ENCODE measurements at regions not wholly inside any gene's neighbourhood (a gene's known extent, or its start where the extent isn't known, plus 50 kb on each side); places are given as distances from the start of the nearest gene placed in this dataset.

- WGBS = 57% methylated on average over 3 of the region's 3 CpGs
- Histone ChIP-seq H3K4me1 (ENCODE audit: control insufficient read depth in 2 of 2, insufficient read depth in 2 of 2, low read length in 2 of 2) (no peaks in the 10 kb centered on the region), H3K9me3 (ENCODE audit: control insufficient read depth in 2 of 2, insufficient read depth in 1 of 2, low read length in 1 of 2) (no peaks in the 10 kb centered on the region), H3K4me3 (ENCODE audit: low read length in 2 of 2) (no peak overlapping the region), H3K27ac (ENCODE audit: low read depth in 1 of 2, low read length in 1 of 2) (no peak overlapping the region), H3K27me3 (ENCODE audit: control insufficient read depth in 2 of 2, insufficient read depth in 1 of 2, low read length in 1 of 2) (no peaks in the 10 kb centered on the region), H3K36me3 (ENCODE audit: control insufficient read depth in 2 of 2, insufficient read depth in 2 of 2, low read length in 1 of 2) (no peaks in the 10 kb centered on the region)
- no peak for DNase-seq (ENCODE audit: low read depth in 6 of 9, low spot score in 9 of 9)
Measured at GRCh38 chr3:159482241-159482993, 506.2 kb upstream of the IL12A start.

GRCh38 chr3:159482994-159483367 is 505.7 kb upstream of the IL12A start:
- Histone ChIP-seq H3K9me3 (ENCODE audit: control insufficient read depth in 2 of 2, insufficient read depth in 1 of 2, low read length in 1 of 2) (no peaks in the 10 kb centered on the region), H3K27ac (ENCODE audit: low read depth in 1 of 2, low read length in 1 of 2) (no peak overlapping the region), H3K36me3 (ENCODE audit: control insufficient read depth in 2 of 2, insufficient read depth in 2 of 2, low read length in 1 of 2) (no peaks in the 10 kb centered on the region), H3K4me3 (ENCODE audit: low read length in 2 of 2) (no peak overlapping the region), H3K4me1 (ENCODE audit: control insufficient read depth in 2 of 2, insufficient read depth in 2 of 2, low read length in 2 of 2) (no peaks in the 10 kb centered on the region), H3K27me3 (ENCODE audit: control insufficient read depth in 2 of 2, insufficient read depth in 1 of 2, low read length in 1 of 2) (no peaks in the 10 kb centered on the region)
- WGBS = 76% methylated on average over 5 of the region's 5 CpGs
- DNase-seq (ENCODE audit: low read depth in 6 of 9, low spot score in 9 of 9) = no peak

DNA sequence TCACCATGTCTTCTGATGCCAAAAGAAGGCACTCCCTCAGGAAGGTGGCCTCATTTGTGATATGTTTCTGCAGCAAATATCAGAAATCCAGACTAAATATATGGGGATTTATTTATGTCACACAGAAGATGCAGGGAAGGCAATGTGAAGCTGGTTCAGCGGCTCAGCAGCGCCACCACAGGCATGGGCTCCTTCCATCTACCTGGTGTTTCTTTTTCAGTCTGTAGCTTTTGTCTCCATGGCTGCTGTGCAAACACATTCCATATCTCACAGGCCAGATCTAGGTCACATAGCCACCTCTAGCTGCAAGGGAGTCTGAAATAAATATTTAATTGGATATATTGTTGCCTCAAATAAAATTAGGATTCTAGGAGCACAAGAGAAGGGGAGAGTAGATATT is 502.1 kb upstream of the IL12A start:
- peaks cover 0 to 8% of the 10 kb centered on the region in 2 donors for H3K9me3 ChIP-seq (ENCODE audit: control insufficient read depth in 2 of 2, insufficient read depth in 1 of 2, low read length in 1 of 2)
- no peak for DNase-seq (ENCODE audit: low read depth in 6 of 9, low spot score in 9 of 9)
- no peak overlapping the region for H3K27ac ChIP-seq (ENCODE audit: low read depth in 1 of 2, low read length in 1 of 2)
- WGBS = 59% methylated on average over 2 of the region's 2 CpGs
- no peaks in the 10 kb centered on the region for H3K27me3 ChIP-seq (ENCODE audit: control insufficient read depth in 2 of 2, insufficient read depth in 1 of 2, low read length in 1 of 2)
- no peaks in the 10 kb centered on the region for H3K36me3 ChIP-seq (ENCODE audit: control insufficient read depth in 2 of 2, insufficient read depth in 2 of 2, low read length in 1 of 2)
- no peaks in the 10 kb centered on the region for H3K4me1 ChIP-seq (ENCODE audit: control insufficient read depth in 2 of 2, insufficient read depth in 2 of 2, low read length in 2 of 2)
- H3K4me3 ChIP-seq (ENCODE audit: low read length in 2 of 2) = no peak overlapping the region

DNA sequence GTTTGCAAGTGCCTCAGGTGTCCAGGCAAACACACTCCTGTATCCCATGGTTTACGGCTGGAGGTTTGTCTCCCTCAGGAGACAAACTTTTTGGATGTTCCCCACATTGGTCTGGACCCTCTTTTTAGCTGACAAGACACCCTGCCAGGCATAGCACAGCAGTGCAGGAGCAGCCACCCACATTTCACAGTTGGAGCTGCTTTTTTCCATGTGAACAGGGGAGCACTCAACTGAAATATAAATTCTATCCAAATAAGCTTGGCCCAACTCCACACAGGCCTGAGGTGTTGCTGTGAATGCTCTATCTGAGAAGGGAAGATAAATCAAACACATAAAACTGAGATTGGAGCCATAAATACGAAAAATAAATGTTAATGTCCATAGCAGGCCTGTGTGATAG is 501.3 kb upstream of the IL12A start:
- Histone ChIP-seq H3K27ac (ENCODE audit: low read depth in 1 of 2, low read length in 1 of 2) (no peak overlapping the region), H3K4me1 (ENCODE audit: control insufficient read depth in 2 of 2, insufficient read depth in 2 of 2, low read length in 2 of 2) (no peaks in the 10 kb centered on the region), H3K36me3 (ENCODE audit: control insufficient read depth in 2 of 2, insufficient read depth in 2 of 2, low read length in 1 of 2) (no peaks in the 10 kb centered on the region), H3K27me3 (ENCODE audit: control insufficient read depth in 2 of 2, insufficient read depth in 1 of 2, low read length in 1 of 2) (no peaks in the 10 kb centered on the region), H3K4me3 (ENCODE audit: low read length in 2 of 2) (no peak overlapping the region), H3K9me3 (ENCODE audit: control insufficient read depth in 2 of 2, insufficient read depth in 1 of 2, low read length in 1 of 2) (peaks cover 0 to 11% of the 10 kb centered on the region in 2 donors)
- no peak for DNase-seq (ENCODE audit: low read depth in 6 of 9, low spot score in 9 of 9)
- 58% methylated on average over 2 of the region's 2 CpGs for WGBS

DNA sequence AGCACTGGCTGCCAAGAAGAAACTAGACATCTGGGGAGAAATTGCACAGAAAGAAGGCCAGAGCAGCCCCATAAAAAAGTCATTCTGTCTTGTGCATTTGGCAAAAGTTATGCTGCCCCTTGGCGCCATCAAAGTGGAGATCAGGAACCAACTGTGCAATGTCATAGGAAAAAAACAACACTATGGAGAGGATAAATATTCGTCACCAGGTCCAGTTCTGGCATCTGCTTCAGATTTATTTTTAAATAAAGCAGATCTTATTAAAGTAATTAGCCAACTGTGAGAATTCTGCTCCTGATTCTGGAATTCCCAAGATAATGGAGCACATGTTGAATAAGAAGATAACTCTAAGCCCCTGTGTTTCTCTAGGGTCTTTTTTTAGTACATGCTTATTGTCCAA is 500.0 kb upstream of the IL12A start:
- no peaks in the 10 kb centered on the region for H3K4me1 ChIP-seq (ENCODE audit: control insufficient read depth in 2 of 2, insufficient read depth in 2 of 2, low read length in 2 of 2)
- WGBS = 91% methylated on average over 2 of the region's 2 CpGs

DNA sequence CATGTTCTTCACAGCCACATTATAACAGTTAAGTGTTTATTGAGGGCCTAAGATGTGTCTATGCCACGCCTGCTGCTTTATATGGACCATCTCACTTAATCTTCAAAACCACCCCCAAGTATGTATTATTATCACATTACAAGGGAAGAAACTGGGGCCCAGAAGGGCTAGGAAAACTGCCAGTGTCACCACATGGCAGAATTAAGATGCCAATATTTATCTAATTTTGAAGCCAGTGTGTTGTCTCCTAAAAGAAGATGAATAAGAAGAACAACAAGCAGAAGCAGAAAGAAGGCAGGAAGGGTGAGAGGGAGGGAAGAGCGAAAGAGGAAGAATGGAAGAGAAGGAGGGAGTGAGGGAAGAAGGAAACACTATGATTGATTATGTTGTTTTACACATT is 491.3 kb upstream of the IL12A start:
- no peaks in the 10 kb centered on the region for H3K27me3 ChIP-seq (ENCODE audit: control insufficient read depth in 2 of 2, insufficient read depth in 1 of 2, low read length in 1 of 2)
- H3K36me3 ChIP-seq (ENCODE audit: control insufficient read depth in 2 of 2, insufficient read depth in 2 of 2, low read length in 1 of 2) = no peaks in the 10 kb centered on the region
- no peak overlapping the region for H3K4me3 ChIP-seq (ENCODE audit: low read length in 2 of 2)
- WGBS = 46% methylated on average over 2 of the region's 2 CpGs
- no peak overlapping the region for H3K27ac ChIP-seq (ENCODE audit: low read depth in 1 of 2, low read length in 1 of 2)
- no peak for DNase-seq (ENCODE audit: low read depth in 6 of 9, low spot score in 9 of 9)
- H3K4me1 ChIP-seq (ENCODE audit: control insufficient read depth in 2 of 2, insufficient read depth in 2 of 2, low read length in 2 of 2) = no peaks in the 10 kb centered on the region
- H3K9me3 ChIP-seq (ENCODE audit: control insufficient read depth in 2 of 2, insufficient read depth in 1 of 2, low read length in 1 of 2) = no peaks in the 10 kb centered on the region

More for the DNA sequence above, 500.0 kb upstream of the IL12A start:
- no peak for DNase-seq (ENCODE audit: low read depth in 6 of 9, low spot score in 9 of 9)
- Histone ChIP-seq H3K27me3 (ENCODE audit: control insufficient read depth in 2 of 2, insufficient read depth in 1 of 2, low read length in 1 of 2) (no peaks in the 10 kb centered on the region), H3K27ac (ENCODE audit: low read depth in 1 of 2, low read length in 1 of 2) (no peak overlapping the region), H3K4me3 (ENCODE audit: low read length in 2 of 2) (no peak overlapping the region), H3K9me3 (ENCODE audit: control insufficient read depth in 2 of 2, insufficient read depth in 1 of 2, low read length in 1 of 2) (peaks cover 0 to 11% of the 10 kb centered on the region in 2 donors), H3K36me3 (ENCODE audit: control insufficient read depth in 2 of 2, insufficient read depth in 2 of 2, low read length in 1 of 2) (no peaks in the 10 kb centered on the region)

DNA sequence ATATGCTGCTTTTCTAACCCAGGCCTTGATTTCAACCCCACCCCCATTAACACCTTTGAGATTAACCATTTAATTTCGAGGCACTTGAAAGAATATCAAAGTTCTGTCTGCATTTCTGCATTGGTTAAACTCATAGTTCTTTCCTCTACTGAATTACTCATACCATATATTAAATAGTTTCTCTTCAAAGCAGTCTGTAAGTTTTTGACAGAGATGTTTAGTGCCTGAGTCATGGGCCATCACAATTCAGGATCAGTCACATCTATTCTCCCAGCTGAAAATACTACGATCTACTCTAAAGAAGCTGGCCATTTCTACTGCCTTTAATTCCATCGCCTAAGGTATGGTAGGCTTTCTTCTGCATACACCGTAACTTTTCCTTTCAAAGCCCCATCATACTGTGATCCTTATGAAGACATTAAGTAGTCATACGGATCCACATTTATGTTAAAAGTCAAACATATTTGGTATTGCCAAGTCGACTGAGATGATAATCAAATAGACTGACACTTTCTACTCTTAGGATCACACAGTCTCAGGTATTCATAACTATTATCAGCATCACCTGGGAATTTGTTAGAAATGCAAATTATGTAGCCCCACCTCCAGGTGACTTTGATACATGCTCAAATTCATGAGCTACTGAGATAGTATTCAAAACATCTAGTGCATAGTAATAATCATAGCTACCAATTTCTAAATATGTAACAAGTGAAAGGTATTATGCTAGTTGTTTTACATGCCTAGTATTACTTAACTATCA is 489.4 kb upstream of the IL12A start:
- Histone ChIP-seq H3K4me1 (ENCODE audit: control insufficient read depth in 2 of 2, insufficient read depth in 2 of 2, low read length in 2 of 2) (no peaks in the 10 kb centered on the region), H3K27me3 (ENCODE audit: control insufficient read depth in 2 of 2, insufficient read depth in 1 of 2, low read length in 1 of 2) (no peaks in the 10 kb centered on the region), H3K9me3 (ENCODE audit: control insufficient read depth in 2 of 2, insufficient read depth in 1 of 2, low read length in 1 of 2) (no peaks in the 10 kb centered on the region), H3K4me3 (ENCODE audit: low read length in 2 of 2) (no peak overlapping the region), H3K27ac (ENCODE audit: low read depth in 1 of 2, low read length in 1 of 2) (no peak overlapping the region), H3K36me3 (ENCODE audit: control insufficient read depth in 2 of 2, insufficient read depth in 2 of 2, low read length in 1 of 2) (no peaks in the 10 kb centered on the region)
- no peak for DNase-seq (ENCODE audit: low read depth in 6 of 9, low spot score in 9 of 9)
- 78% methylated on average over 6 of the region's 6 CpGs for WGBS

DNA sequence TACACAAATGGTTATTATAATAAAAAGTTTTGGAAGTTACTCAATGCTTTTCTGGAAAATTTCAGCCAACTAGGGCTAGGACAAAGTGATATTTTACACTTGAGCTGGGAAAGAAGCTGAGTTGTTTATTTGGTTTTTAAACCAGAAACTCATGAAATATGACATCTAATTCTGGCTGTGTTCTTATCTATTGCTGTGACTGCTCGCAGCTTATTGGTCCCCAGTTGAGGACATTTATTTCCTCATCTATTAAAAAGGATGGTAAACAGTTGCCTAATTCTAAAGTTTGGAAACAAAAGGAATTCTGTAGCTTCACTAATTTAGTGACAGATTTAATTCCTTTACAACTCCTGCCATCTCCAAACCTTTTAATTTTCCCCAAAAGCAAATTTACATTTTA is 487.6 kb upstream of the IL12A start:
- no peak for DNase-seq (ENCODE audit: low read depth in 6 of 9, low spot score in 9 of 9)
- Histone ChIP-seq H3K27me3 (ENCODE audit: control insufficient read depth in 2 of 2, insufficient read depth in 1 of 2, low read length in 1 of 2) (no peaks in the 10 kb centered on the region), H3K4me1 (ENCODE audit: control insufficient read depth in 2 of 2, insufficient read depth in 2 of 2, low read length in 2 of 2) (no peaks in the 10 kb centered on the region), H3K27ac (ENCODE audit: low read depth in 1 of 2, low read length in 1 of 2) (no peak overlapping the region), H3K36me3 (ENCODE audit: control insufficient read depth in 2 of 2, insufficient read depth in 2 of 2, low read length in 1 of 2) (no peaks in the 10 kb centered on the region), H3K4me3 (ENCODE audit: low read length in 2 of 2) (no peak overlapping the region), H3K9me3 (ENCODE audit: control insufficient read depth in 2 of 2, insufficient read depth in 1 of 2, low read length in 1 of 2) (no peaks in the 10 kb centered on the region)
- 93% methylated on average over 1 of the region's 1 CpG for WGBS

DNA sequence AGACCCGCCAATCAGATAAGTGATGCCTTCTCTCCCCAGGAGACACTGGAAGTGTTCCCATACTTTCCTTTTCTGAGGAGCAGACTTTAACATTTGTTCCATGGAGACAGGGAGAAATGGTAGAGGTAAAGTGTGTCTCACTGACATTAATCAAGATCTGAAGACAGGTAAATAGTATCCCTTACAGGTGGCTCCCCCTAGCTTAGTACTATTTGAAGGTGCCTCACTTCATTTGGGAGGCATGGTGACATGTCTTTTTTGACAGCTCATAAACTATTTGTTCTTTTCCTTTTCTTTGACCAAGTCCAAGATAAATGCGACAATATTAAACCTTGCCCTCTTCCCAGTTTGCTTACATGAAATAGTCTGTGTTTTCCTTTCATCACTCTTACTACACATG is 485.6 kb upstream of the IL12A start:
- no peaks in the 10 kb centered on the region for H3K9me3 ChIP-seq (ENCODE audit: control insufficient read depth in 2 of 2, insufficient read depth in 1 of 2, low read length in 1 of 2)
- H3K27me3 ChIP-seq (ENCODE audit: control insufficient read depth in 2 of 2, insufficient read depth in 1 of 2, low read length in 1 of 2) = no peaks in the 10 kb centered on the region
- no peak overlapping the region for H3K4me3 ChIP-seq (ENCODE audit: low read length in 2 of 2)
- 90% methylated on average over 2 of the region's 2 CpGs for WGBS
- no peak for DNase-seq (ENCODE audit: low read depth in 6 of 9, low spot score in 9 of 9)
- no peaks in the 10 kb centered on the region for H3K36me3 ChIP-seq (ENCODE audit: control insufficient read depth in 2 of 2, insufficient read depth in 2 of 2, low read length in 1 of 2)
- no peak overlapping the region for H3K27ac ChIP-seq (ENCODE audit: low read depth in 1 of 2, low read length in 1 of 2)
- no peaks in the 10 kb centered on the region for H3K4me1 ChIP-seq (ENCODE audit: control insufficient read depth in 2 of 2, insufficient read depth in 2 of 2, low read length in 2 of 2)

Data from thymus (tissue), 11 donors.